ENCODE measurements at regions not wholly inside any gene's neighbourhood (a gene's known extent, or its start where the extent isn't known, plus 50 kb on each side); places are given as distances from the start of the nearest gene placed in this dataset.

DNA sequence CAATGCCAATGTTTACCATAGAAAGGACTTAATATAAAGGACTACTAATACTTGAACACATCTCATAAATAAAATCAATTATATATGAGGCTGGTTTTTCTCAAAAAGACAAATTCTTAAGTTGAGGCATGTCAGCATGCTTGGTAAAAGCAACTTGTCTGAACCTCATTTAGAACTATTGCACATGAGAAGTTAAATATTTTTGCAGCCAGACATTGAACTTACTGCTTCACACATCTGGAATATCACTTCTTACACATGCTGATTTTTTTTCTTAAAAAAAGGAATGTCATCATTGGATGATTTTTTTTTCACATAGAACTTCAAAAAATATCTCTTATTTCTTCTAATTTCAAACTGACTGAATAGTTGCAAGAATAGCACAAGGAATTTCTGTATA is 609.0 kb downstream of the EPHA4 start:
- TF ChIP-seq, protein P1, sequence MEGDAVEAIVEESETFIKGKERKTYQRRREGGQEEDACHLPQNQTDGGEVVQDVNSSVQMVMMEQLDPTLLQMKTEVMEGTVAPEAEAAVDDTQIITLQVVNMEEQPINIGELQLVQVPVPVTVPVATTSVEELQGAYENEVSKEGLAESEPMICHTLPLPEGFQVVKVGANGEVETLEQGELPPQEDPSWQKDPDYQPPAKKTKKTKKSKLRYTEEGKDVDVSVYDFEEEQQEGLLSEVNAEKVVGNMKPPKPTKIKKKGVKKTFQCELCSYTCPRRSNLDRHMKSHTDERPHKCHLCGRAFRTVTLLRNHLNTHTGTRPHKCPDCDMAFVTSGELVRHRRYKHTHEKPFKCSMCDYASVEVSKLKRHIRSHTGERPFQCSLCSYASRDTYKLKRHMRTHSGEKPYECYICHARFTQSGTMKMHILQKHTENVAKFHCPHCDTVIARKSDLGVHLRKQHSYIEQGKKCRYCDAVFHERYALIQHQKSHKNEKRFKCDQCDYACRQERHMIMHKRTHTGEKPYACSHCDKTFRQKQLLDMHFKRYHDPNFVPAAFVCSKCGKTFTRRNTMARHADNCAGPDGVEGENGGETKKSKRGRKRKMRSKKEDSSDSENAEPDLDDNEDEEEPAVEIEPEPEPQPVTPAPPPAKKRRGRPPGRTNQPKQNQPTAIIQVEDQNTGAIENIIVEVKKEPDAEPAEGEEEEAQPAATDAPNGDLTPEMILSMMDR (IDR thresholded peaks at IDR 0.05), result no peak
- TF ChIP-seq POLR2A (IDR thresholded peaks at IDR 0.05), result no peak
